Endothelial cell (in vitro differentiated cells): ENCODE measurements at regions not wholly inside any gene's neighbourhood (a gene's known extent, or its start where the extent isn't known, plus 50 kb on each side); places are given as distances from the start of the nearest gene placed in this dataset.
A peak's percentile ranks its signal among the peaks of the same experiment; 100 is the strongest.
"Not testable (repeated sequence)": the region's sequence is repeated elsewhere in the genome, so short reads cannot be mapped to it uniquely, and the experiment has no call there.

Experiments
- DNase-seq: peaks from one replicate; pipeline ENCODE4 v3.0.0; 2021; ENCODE audit warnings: low spot score
- H3K27ac Mint-ChIP-seq: one replicate; pipeline ENCODE4 v1.8.0; 2021; ENCODE audit warnings: mixed read lengths, inconsistent platforms; ENCODE audit not compliant: unreplicated experiment
- H3K27me3 Mint-ChIP-seq: one replicate; pipeline ENCODE4 v1.8.0; 2021; ENCODE audit warnings: mild to moderate bottlenecking, moderate library complexity, mixed read lengths, inconsistent platforms; ENCODE audit not compliant: unreplicated experiment
- H3K36me3 Mint-ChIP-seq: one replicate; pipeline ENCODE4 v1.8.0; 2021; ENCODE audit warnings: mild to moderate bottlenecking, low read depth, mixed read lengths, inconsistent platforms; ENCODE audit not compliant: unreplicated experiment
- H3K4me1 Mint-ChIP-seq: one replicate; pipeline ENCODE4 v1.8.0; 2021; ENCODE audit warnings: mild to moderate bottlenecking, mixed read lengths, inconsistent platforms; ENCODE audit not compliant: unreplicated experiment
- H3K4me3 Mint-ChIP-seq: one replicate; pipeline ENCODE4 v1.8.0; 2021; ENCODE audit warnings: mild to moderate bottlenecking, mixed read lengths, inconsistent platforms; ENCODE audit not compliant: unreplicated experiment
- H3K9me3 Mint-ChIP-seq: one replicate; pipeline ENCODE4 v1.8.0; 2021; ENCODE audit warnings: mixed read lengths, inconsistent platforms; ENCODE audit not compliant: unreplicated experiment
- TF ChIP-seq, protein P1 (sequence below): fragments of 200-600 bp; sonication (generic); IDR thresholded peaks from one replicate; pipeline ENCODE4 v1.5.0; 2021; ENCODE audit warnings: antibody characterized with exemption; ENCODE audit not compliant: unreplicated experiment

GRCh38 chr6:27550692-27551091, 77.8 kb upstream of the ZNF184 start:
- Mint-ChIP-seq H3K4me3 (no peak overlapping the region), H3K9me3 (no peaks in the 10 kb centered on the region), H3K4me1 (peaks cover 20% of the 10 kb centered on the region), H3K27me3 (peaks cover 20% of the 10 kb centered on the region), H3K36me3 (no peaks in the 10 kb centered on the region), H3K27ac (no peak overlapping the region)
- DNase-seq: no peak
- TF ChIP-seq, protein P1, sequence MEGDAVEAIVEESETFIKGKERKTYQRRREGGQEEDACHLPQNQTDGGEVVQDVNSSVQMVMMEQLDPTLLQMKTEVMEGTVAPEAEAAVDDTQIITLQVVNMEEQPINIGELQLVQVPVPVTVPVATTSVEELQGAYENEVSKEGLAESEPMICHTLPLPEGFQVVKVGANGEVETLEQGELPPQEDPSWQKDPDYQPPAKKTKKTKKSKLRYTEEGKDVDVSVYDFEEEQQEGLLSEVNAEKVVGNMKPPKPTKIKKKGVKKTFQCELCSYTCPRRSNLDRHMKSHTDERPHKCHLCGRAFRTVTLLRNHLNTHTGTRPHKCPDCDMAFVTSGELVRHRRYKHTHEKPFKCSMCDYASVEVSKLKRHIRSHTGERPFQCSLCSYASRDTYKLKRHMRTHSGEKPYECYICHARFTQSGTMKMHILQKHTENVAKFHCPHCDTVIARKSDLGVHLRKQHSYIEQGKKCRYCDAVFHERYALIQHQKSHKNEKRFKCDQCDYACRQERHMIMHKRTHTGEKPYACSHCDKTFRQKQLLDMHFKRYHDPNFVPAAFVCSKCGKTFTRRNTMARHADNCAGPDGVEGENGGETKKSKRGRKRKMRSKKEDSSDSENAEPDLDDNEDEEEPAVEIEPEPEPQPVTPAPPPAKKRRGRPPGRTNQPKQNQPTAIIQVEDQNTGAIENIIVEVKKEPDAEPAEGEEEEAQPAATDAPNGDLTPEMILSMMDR: no peak

DNA sequence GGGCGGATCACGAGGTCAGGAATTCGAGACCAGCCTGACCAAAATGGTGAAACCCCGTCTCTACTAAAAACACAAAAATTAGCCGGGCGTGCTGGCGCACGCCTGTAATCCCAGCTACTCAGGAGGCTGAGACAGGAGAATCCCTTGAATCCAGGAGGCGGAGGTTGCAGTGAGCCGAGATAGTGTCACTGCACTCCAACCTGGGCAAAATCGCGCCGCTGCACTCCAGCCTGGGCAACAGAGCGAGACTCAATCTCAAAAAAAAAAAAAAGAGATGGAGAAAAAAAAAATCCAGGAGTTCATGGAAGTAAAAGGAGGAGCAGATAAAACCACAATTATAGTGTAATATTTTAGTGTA, 76.3 kb upstream of the ZNF184 start:
- Mint-ChIP-seq H3K4me1 (peaks cover 33% of the 10 kb centered on the region), H3K27me3 (peaks cover 28% of the 10 kb centered on the region)
- H3K27ac Mint-ChIP-seq, H3K4me3 Mint-ChIP-seq, DNase-seq, H3K9me3 Mint-ChIP-seq, H3K36me3 Mint-ChIP-seq: not testable (repeated sequence)

DNA sequence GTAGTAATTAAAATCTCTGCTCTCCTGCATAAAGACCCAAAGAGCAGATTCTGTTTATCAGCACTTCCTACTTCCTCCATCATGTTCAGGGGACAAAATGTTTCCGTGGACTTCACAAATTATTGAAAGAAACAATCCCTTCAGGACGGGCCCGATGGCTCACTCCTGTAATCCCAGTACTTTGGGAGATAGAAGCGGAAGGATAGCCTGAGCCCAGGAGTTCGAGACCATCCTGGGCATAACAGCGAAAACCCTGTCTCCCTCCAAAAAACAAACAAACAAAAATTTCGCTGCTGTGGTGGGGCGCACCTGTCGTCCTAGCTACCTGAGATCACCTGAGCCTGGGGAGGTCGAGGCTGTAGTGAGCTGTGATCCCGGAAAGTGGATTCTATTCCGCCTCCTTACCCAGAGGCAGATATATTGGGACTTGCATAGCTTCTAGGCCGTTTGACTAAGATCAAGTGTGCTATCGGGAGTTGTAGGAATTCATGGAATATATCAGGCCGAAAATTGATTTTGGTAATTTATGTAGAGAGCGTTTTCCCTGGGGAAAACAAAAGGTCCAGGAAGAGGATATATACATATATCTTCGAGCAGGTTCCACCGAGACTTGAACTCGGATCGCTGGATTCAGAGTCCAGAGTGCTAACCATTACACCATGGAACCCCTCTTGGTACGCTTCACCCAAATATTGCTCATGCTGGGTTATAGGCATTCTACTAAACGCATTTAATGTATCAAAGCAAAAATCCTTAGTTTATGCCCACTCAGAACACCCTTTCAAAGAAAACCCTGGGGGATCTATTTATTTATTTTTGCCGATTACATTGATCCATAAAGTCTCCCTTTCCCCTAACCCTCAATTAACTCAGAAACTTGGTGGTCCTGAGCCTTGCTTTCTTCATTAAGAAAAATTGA, 74.5 kb upstream of the ZNF184 start:
- no peaks in the 10 kb centered on the region for H3K9me3 Mint-ChIP-seq
- no peaks in the 10 kb centered on the region for H3K36me3 Mint-ChIP-seq
- peaks cover 22% of the 10 kb centered on the region for H3K27me3 Mint-ChIP-seq
- peak; percentile 64 for DNase-seq
- peak overlapping the region; percentile 57 for H3K27ac Mint-ChIP-seq
- H3K4me3 Mint-ChIP-seq: peak overlapping the region; percentile 92
- peaks cover 28% of the 10 kb centered on the region for H3K4me1 Mint-ChIP-seq
- TF ChIP-seq, protein P1: no peak

GRCh38 chr6:27546522-27546921, 73.6 kb upstream of the ZNF184 start:
- Mint-ChIP-seq H3K4me1 (peaks cover 35% of the 10 kb centered on the region), H3K27ac (no peak overlapping the region), H3K36me3 (no peaks in the 10 kb centered on the region), H3K4me3 (no peak overlapping the region), H3K27me3 (peaks cover 22% of the 10 kb centered on the region), H3K9me3 (no peaks in the 10 kb centered on the region)
- TF ChIP-seq, protein P1: no peak
- DNase-seq: no peak

- Mint-ChIP-seq H3K27me3 (peaks cover 22% of the 10 kb centered on the region), H3K4me3 (peak overlapping the region; percentile 92), H3K9me3 (no peaks in the 10 kb centered on the region), H3K4me1 (peaks cover 44% of the 10 kb centered on the region), H3K27ac (peak overlapping the region; percentile 84), H3K36me3 (no peaks in the 10 kb centered on the region)
- DNase-seq: peak; percentile 67
- TF ChIP-seq, protein P1: no peak
These were observed 72.6 kb upstream of the ZNF184 start for GRCh38 chr6:27545271-27546046.
